H9 (cell line): ENCODE measurements at regions not wholly inside any gene's neighbourhood (a gene's known extent, or its start where the extent isn't known, plus 50 kb on each side); places are given as distances from the start of the nearest gene placed in this dataset.

Experiments
- DNase-seq: peaks from one replicate; pipeline ENCODE4 v3.0.0-alpha.2; 2017
- H2AFZ ChIP-seq: one replicate; pipeline ENCODE4 v1.6.1; 2013; ENCODE audit warnings: mild to moderate bottlenecking, low read length, control low read depth, moderate library complexity
- H2AK5ac ChIP-seq: 2 replicates; pipeline ENCODE4 v1.6.1; 2013; ENCODE audit warnings: low read length, control low read depth, mixed read lengths; ENCODE audit not compliant: insufficient read length
- H2BK120ac ChIP-seq: one replicate; pipeline ENCODE4 v1.6.1; 2013; ENCODE audit warnings: low read depth, mild to moderate bottlenecking, low read length, control low read depth, inconsistent platforms; ENCODE audit not compliant: poor library complexity, severe bottlenecking
- H2BK12ac ChIP-seq: 2 replicates; pipeline ENCODE4 v1.6.1; 2013; ENCODE audit warnings: low read length, control low read depth, mixed read lengths, low read depth; ENCODE audit not compliant: insufficient read length
- H2BK15ac ChIP-seq: 2 replicates; pipeline ENCODE4 v1.6.1; 2013; ENCODE audit warnings: low read depth, low read length, control low read depth
- H2BK20ac ChIP-seq: one replicate; pipeline ENCODE4 v1.6.1; 2013; ENCODE audit warnings: low read depth, mild to moderate bottlenecking, low read length, control low read depth, inconsistent platforms; ENCODE audit not compliant: poor library complexity, severe bottlenecking
- H2BK5ac ChIP-seq: 2 replicates; pipeline ENCODE4 v1.6.1; 2013; ENCODE audit warnings: low read length, control low read depth, mixed read lengths; ENCODE audit not compliant: insufficient read length
- H3K14ac ChIP-seq: 2 replicates; pipeline ENCODE4 v1.6.1; 2013; ENCODE audit warnings: low read length, control low read depth; ENCODE audit not compliant: insufficient read depth
- H3K18ac ChIP-seq: 2 replicates; pipeline ENCODE4 v1.6.1; 2013; ENCODE audit warnings: low read depth, mild to moderate bottlenecking, mixed read lengths, low read length, control low read depth; ENCODE audit not compliant: insufficient read length
- H3K23ac ChIP-seq: 2 replicates; pipeline ENCODE4 v1.6.1; 2013; ENCODE audit warnings: low read length, control low read depth, mixed read lengths, low read depth; ENCODE audit not compliant: insufficient read length
- H3K23me2 ChIP-seq: 2 replicates; pipeline ENCODE4 v1.6.1; 2013; ENCODE audit warnings: low read depth, mild to moderate bottlenecking, mixed read lengths, low read length, control low read depth; ENCODE audit not compliant: insufficient read length, poor library complexity, severe bottlenecking
- H3K27ac ChIP-seq: 2 replicates; pipeline ENCODE4 v1.5.1; 2013; ENCODE audit warnings: low read length, control low read depth, mixed read lengths, low read depth; ENCODE audit not compliant: insufficient read length
- H3K27me3 ChIP-seq: 2 replicates; pipeline ENCODE4 v1.6.1; 2013; ENCODE audit warnings: low read length, control low read depth, inconsistent platforms; ENCODE audit not compliant: insufficient read depth
- H3K4ac ChIP-seq: 2 replicates; pipeline ENCODE4 v1.6.1; 2013; ENCODE audit warnings: low read depth, mild to moderate bottlenecking, control low read depth, inconsistent platforms, low read length, moderate library complexity
- H3K4me1 ChIP-seq: 2 replicates; pipeline ENCODE4 v1.6.1; 2013; ENCODE audit warnings: low read length, control low read depth, inconsistent platforms; ENCODE audit not compliant: insufficient read depth
- H3K4me2 ChIP-seq: 2 replicates; pipeline ENCODE4 v1.6.1; 2013; ENCODE audit warnings: low read length, control low read depth, mixed read lengths; ENCODE audit not compliant: insufficient read length, insufficient read depth
- H3K56ac ChIP-seq: 2 replicates; pipeline ENCODE4 v1.6.1; 2013; ENCODE audit warnings: low read depth, mild to moderate bottlenecking, mixed read lengths, low read length, control low read depth; ENCODE audit not compliant: insufficient read length
- H3K79me1 ChIP-seq: 2 replicates; pipeline ENCODE4 v1.6.1; 2013; ENCODE audit warnings: low read depth, mild to moderate bottlenecking, moderate library complexity, low read length, control low read depth, inconsistent platforms; ENCODE audit not compliant: insufficient read depth, poor library complexity, severe bottlenecking
- H3K79me2 ChIP-seq: 2 replicates; pipeline ENCODE4 v1.6.1; 2013; ENCODE audit warnings: low read length, control low read depth, inconsistent platforms; ENCODE audit not compliant: insufficient read depth
- H3K9ac ChIP-seq: 2 replicates; pipeline ENCODE4 v1.6.1; 2013; ENCODE audit warnings: low read length, control low read depth, mixed read lengths; ENCODE audit not compliant: insufficient read length; ENCODE audit errors: extremely low read depth
- H3K9me3 ChIP-seq: one replicate; pipeline ENCODE4 v1.6.1; 2013; ENCODE audit warnings: low read depth, low read length, inconsistent platforms; ENCODE audit not compliant: control insufficient read depth
- H3T11ph ChIP-seq: one replicate; pipeline ENCODE4 v1.6.1; 2013; ENCODE audit warnings: mild to moderate bottlenecking, low read length, control low read depth, inconsistent platforms
- H4K20me1 ChIP-seq: one replicate; pipeline ENCODE4 v1.6.1; 2013; ENCODE audit not compliant: control insufficient read depth, insufficient read length, insufficient read depth
- H4K5ac ChIP-seq: 2 replicates; pipeline ENCODE4 v1.6.1; 2013; ENCODE audit warnings: low read depth, mild to moderate bottlenecking, mixed read lengths, low read length, control low read depth; ENCODE audit not compliant: insufficient read length
- H4K8ac ChIP-seq: replicated peaks from 2 replicates; pipeline ENCODE4 v1.6.1; 2013; ENCODE audit warnings: low read length, control low read depth, mixed read lengths, low read depth; ENCODE audit not compliant: insufficient read length
- H4K91ac ChIP-seq: 2 replicates; pipeline ENCODE4 v1.6.1; 2013; ENCODE audit warnings: low read depth, mild to moderate bottlenecking, moderate library complexity, mixed read lengths, low read length, control low read depth; ENCODE audit not compliant: insufficient read length
- H3K27ac Mint-ChIP-seq, 3 experiments: 2 replicates in 2 of 3; 3 replicates in 1 of 3; pipeline ENCODE4 v1.8.0; 2020 to 2021; ENCODE audit warnings: mixed read lengths in 3 of 3, mild to moderate bottlenecking in 1 of 3, moderate library complexity in 1 of 3
- H3K27me3 Mint-ChIP-seq: 2 replicates; pipeline ENCODE4 v1.8.0; 2021; ENCODE audit warnings: low read depth, mild to moderate bottlenecking, moderate library complexity, mixed read lengths
- H3K36me3 Mint-ChIP-seq, 3 experiments: 2 replicates in 2 of 3; 3 replicates in 1 of 3; pipeline ENCODE4 v1.8.0; 2020 to 2021; ENCODE audit warnings: low read depth in 3 of 3, mixed read lengths in 3 of 3; ENCODE audit not compliant: insufficient read depth in 1 of 3
- H3K4me1 Mint-ChIP-seq, 2 experiments: 2 replicates each; pipeline ENCODE4 v1.8.0; 2020; ENCODE audit warnings: mixed read lengths in 2 of 2
- H3K4me3 Mint-ChIP-seq, 2 experiments: 2 replicates in 1 of 2; 3 replicates in 1 of 2; pipeline ENCODE4 v1.8.0; 2020 to 2021; ENCODE audit warnings: mild to moderate bottlenecking in 2 of 2, mixed read lengths in 2 of 2, moderate library complexity in 1 of 2
- H3K9me3 Mint-ChIP-seq, 2 experiments: 2 replicates in 1 of 2; 3 replicates in 1 of 2; pipeline ENCODE4 v1.8.0; 2020; ENCODE audit warnings: mild to moderate bottlenecking in 2 of 2, mixed read lengths in 2 of 2, moderate library complexity in 1 of 2
- WGBS: extraction: QIAGEN DNeasy Blood & Tissue Kit; methylation state at CpG from one replicate; pipeline ENCODE4 v1.1.7; 2013; ENCODE audit warnings: missing lambda C conversion rate, low lambda C conversion rate, mixed read lengths; ENCODE audit not compliant: insufficient read length; ENCODE audit errors: extremely low coverage; 5-methylcytosine and 5-hydroxymethylcytosine counted together
- TF ChIP-seq, protein P1 (sequence below): fragments of 200-600 bp; sonication (generic); conservative IDR thresholded peaks from 3 replicates; pipeline ENCODE4 v1.8.0; 2021; ENCODE audit warnings: antibody characterized with exemption, mild to moderate bottlenecking

DNA sequence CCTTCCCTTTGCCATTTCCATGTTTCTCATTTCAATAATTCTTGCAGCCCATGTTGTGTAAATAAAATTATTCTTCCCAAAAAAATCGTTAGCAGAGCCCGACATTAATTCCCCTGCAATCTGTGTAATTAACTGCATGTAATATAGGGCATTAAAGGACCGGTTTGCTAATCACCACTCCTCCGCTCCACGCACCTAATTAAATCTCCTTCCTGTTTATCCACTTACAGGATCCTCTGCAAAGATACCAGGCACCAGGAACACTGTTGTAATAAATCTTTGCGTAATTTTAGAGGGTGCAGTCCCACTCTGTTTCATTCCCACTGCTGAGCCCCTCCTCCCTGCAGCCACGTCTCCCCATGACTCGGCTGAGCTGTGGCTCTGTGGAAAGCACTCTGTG lies 105.0 kb upstream of the PPP1R26 start:
- Histone ChIP-seq H2BK5ac (no peak overlapping the region), H3K79me2 (no peaks in the 10 kb centered on the region), H3K79me1 (no peaks in the 10 kb centered on the region), H2BK15ac (no peak overlapping the region), H4K20me1 (no peaks in the 10 kb centered on the region), H3K9me3 (no peaks in the 10 kb centered on the region), H3K4ac (no peak overlapping the region), H4K8ac (no peak overlapping the region), H3K27ac (no peak overlapping the region), H2BK20ac (no peak overlapping the region), H3K14ac (no peak overlapping the region), H2BK12ac (no peak overlapping the region), H4K5ac (no peak overlapping the region), H3K4me2 (no peak overlapping the region), H3K9ac (no peak overlapping the region), H2AFZ (no peak overlapping the region), H2AK5ac (no peak overlapping the region), H3K23me2 (no peaks in the 10 kb centered on the region), H3K23ac (no peak overlapping the region), H2BK120ac (no peak overlapping the region), H4K91ac (no peak overlapping the region), H3K18ac (no peak overlapping the region), H3K27me3 (no peaks in the 10 kb centered on the region), H3T11ph (no peak overlapping the region), H3K4me1 (no peaks in the 10 kb centered on the region), H3K56ac (no peak overlapping the region)
- Mint-ChIP-seq H3K9me3 (no peaks in the 10 kb centered on the region; a peak in 1 of 5 replicates), H3K36me3 (no peaks in the 10 kb centered on the region), H3K4me3 (no peak overlapping the region; a peak in 1 of 5 replicates), H3K27ac (no peak overlapping the region; a peak in 1 of 7 replicates), H3K4me1 (peaks cover 12 to 17% of the 10 kb centered on the region in 2 experiments), H3K27me3 (no peaks in the 10 kb centered on the region)
- no peak for DNase-seq
- TF ChIP-seq, protein P1, sequence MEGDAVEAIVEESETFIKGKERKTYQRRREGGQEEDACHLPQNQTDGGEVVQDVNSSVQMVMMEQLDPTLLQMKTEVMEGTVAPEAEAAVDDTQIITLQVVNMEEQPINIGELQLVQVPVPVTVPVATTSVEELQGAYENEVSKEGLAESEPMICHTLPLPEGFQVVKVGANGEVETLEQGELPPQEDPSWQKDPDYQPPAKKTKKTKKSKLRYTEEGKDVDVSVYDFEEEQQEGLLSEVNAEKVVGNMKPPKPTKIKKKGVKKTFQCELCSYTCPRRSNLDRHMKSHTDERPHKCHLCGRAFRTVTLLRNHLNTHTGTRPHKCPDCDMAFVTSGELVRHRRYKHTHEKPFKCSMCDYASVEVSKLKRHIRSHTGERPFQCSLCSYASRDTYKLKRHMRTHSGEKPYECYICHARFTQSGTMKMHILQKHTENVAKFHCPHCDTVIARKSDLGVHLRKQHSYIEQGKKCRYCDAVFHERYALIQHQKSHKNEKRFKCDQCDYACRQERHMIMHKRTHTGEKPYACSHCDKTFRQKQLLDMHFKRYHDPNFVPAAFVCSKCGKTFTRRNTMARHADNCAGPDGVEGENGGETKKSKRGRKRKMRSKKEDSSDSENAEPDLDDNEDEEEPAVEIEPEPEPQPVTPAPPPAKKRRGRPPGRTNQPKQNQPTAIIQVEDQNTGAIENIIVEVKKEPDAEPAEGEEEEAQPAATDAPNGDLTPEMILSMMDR: no peak
- no CpG with 5 or more reads among the region's 8 CpGs for WGBS
